ENCODE measurements at regions not wholly inside any gene's neighbourhood (a gene's known extent, or its start where the extent isn't known, plus 50 kb on each side); places are given as distances from the start of the nearest gene placed in this dataset.

DNA sequence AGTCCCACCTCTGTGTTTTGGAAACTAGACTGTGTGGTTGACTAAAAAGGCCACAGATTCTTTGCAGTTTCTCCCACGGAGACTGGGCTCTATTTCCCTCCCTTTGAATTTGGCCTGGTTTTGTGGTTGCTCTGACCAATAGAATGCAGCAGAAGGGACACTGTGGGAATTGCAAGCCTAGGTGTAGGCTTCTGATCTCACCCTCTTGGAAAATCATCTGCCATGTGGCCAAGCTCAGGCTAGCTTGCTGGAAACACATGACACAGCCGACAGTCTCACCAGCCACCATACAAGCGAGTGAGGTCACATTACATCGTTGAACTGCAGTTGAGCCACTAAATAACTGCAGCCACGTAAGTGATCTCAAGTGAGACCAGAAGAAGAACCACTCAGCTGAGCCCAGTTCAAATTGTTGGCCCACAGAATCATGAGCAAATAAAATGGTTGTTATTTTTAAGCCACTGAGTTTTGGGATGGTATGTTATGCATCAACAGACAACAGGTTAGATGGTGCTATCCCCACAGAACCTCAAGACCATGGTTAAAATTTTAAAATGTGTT lies 319.1 kb upstream of the MEX3C start:
- TF ChIP-seq CTCF (conservative IDR thresholded peaks at IDR 0.05; ENCODE audit: low read length) (no peak), EZH2phosphoT487 (IDR thresholded peaks at IDR 0.05; ENCODE audit: borderline replicate concordance, low read depth, low read length) (no peak)

Data from OCI-LY7 (cell line).